SU-DHL-6 (cell line): ENCODE measurements at regions not wholly inside any gene's neighbourhood (a gene's known extent, or its start where the extent isn't known, plus 50 kb on each side); places are given as distances from the start of the nearest gene placed in this dataset.

Experiments
- H2AFZ ChIP-seq: fragments of 200-600 bp; sonication (generic); 2 replicates; pipeline ENCODE4 v1.6.1; 2014; ENCODE audit warnings: low read depth, mild to moderate bottlenecking, moderate library complexity, mixed read lengths, antibody characterized with exemption, low read length; ENCODE audit not compliant: severe bottlenecking
- H3F3A ChIP-seq: fragments of 200-600 bp; shearing (Covaris generic); 2 replicates; pipeline ENCODE4 v1.6.0; 2016; ENCODE audit warnings: antibody characterized with exemption, mild to moderate bottlenecking; ENCODE audit not compliant: insufficient read depth
- H3K27ac ChIP-seq: fragments of 200-600 bp; sonication (generic); 2 replicates; pipeline ENCODE4 v1.5.1; 2016; ENCODE audit warnings: low read depth, mild to moderate bottlenecking, low read length, moderate library complexity, mixed read lengths
- H3K27me3 ChIP-seq: fragments of 200-600 bp; sonication (generic), shearing (Covaris generic); 2 replicates; pipeline ENCODE4 v1.6.0; 2014; ENCODE audit warnings: mild to moderate bottlenecking, low read length
- H3K36me3 ChIP-seq: fragments of 200-600 bp; sonication (generic); 2 replicates; pipeline ENCODE4 v1.6.1; 2014; ENCODE audit warnings: mild to moderate bottlenecking, low read length, mixed read lengths
- H3K4me2 ChIP-seq: fragments of 300-600, 200-600 bp; shearing (Covaris generic), sonication (generic); 2 replicates; pipeline ENCODE4 v1.6.0; 2014; ENCODE audit warnings: low read length, low read depth, mild to moderate bottlenecking; ENCODE audit not compliant: poor library complexity, severe bottlenecking
- H3K4me3 ChIP-seq: fragments of 200-600 bp; sonication (generic); 2 replicates; pipeline ENCODE4 v1.5.1; 2014; ENCODE audit warnings: antibody characterized with exemption, low read length, mild to moderate bottlenecking, mixed read lengths; ENCODE audit not compliant: insufficient read depth, poor library complexity, severe bottlenecking
- H3K79me2 ChIP-seq: fragments of 200-600 bp; sonication (generic); 2 replicates; pipeline ENCODE4 v1.6.1; 2014; ENCODE audit warnings: mild to moderate bottlenecking, low read length, moderate library complexity; ENCODE audit not compliant: insufficient read depth
- H3K9ac ChIP-seq: fragments of 200-600 bp; sonication (generic); 2 replicates; pipeline ENCODE4 v1.7.0; 2014; ENCODE audit warnings: mild to moderate bottlenecking, low read length
- H3K9me2 ChIP-seq: fragments of 200-600 bp; sonication (generic); replicated peaks from 2 replicates; pipeline ENCODE4 v1.6.1; 2014; ENCODE audit warnings: low read length; ENCODE audit not compliant: insufficient read depth
- H3K9me3 ChIP-seq: fragments of 200-600 bp; sonication (generic); 2 replicates; pipeline ENCODE4 v1.6.1; 2014; ENCODE audit warnings: low read length, mixed read lengths; ENCODE audit not compliant: insufficient read depth
- H4K20me1 ChIP-seq: fragments of 200-600 bp; sonication (generic); 2 replicates; pipeline ENCODE4 v1.6.1; 2014; ENCODE audit warnings: low read depth, mild to moderate bottlenecking, antibody characterized with exemption, low read length, moderate library complexity, mixed read lengths
- CTCF ChIP-seq: fragments of 200-600 bp; sonication (generic); IDR thresholded peaks from one replicate; pipeline ENCODE4 v1.5.1; 2017; ENCODE audit warnings: antibody characterized with exemption, mild to moderate bottlenecking, low read length, moderate library complexity; ENCODE audit not compliant: insufficient read depth, poor library complexity, severe bottlenecking
- EZH2phosphoT487 ChIP-seq: fragments of 200-600 bp; sonication (generic), shearing (Covaris generic); conservative IDR thresholded peaks from 2 replicates; pipeline ENCODE4 v1.6.1; 2018; ENCODE audit warnings: mild to moderate bottlenecking, antibody characterized with exemption, low read length, moderate library complexity, mixed read lengths

GRCh38 chr9:21564175-21564574, 82.1 kb upstream of the IFNE start:
- Histone ChIP-seq H3F3A (no peaks in the 10 kb centered on the region), H3K9me3 (no peaks in the 10 kb centered on the region), H3K27me3 (no peaks in the 10 kb centered on the region), H3K9ac (no peak overlapping the region), H3K4me3 (no peak overlapping the region), H3K9me2 (no peaks in the 10 kb centered on the region), H3K27ac (no peak overlapping the region), H3K36me3 (no peaks in the 10 kb centered on the region), H3K4me2 (no peak overlapping the region), H3K79me2 (no peaks in the 10 kb centered on the region), H4K20me1 (no peaks in the 10 kb centered on the region), H2AFZ (no peak overlapping the region)
- TF ChIP-seq EZH2phosphoT487: no peak
- no peak for TF ChIP-seq CTCF

GRCh38 chr9:21565155-21565554, 83.0 kb upstream of the IFNE start:
- TF ChIP-seq EZH2phosphoT487: no peak
- Histone ChIP-seq H3K4me2 (no peak overlapping the region), H3F3A (no peaks in the 10 kb centered on the region), H3K9me2 (no peaks in the 10 kb centered on the region), H3K9me3 (no peaks in the 10 kb centered on the region), H3K27me3 (no peaks in the 10 kb centered on the region), H3K79me2 (no peaks in the 10 kb centered on the region), H3K4me3 (no peak overlapping the region), H2AFZ (no peak overlapping the region), H3K36me3 (no peaks in the 10 kb centered on the region), H4K20me1 (no peaks in the 10 kb centered on the region), H3K9ac (no peak overlapping the region), H3K27ac (no peak overlapping the region)

GRCh38 chr9:21567926-21568325, 85.8 kb upstream of the IFNE start:
- no peak overlapping the region for H2AFZ ChIP-seq

GRCh38 chr9:21568484-21568883, 86.4 kb upstream of the IFNE start:
- Histone ChIP-seq H3K9ac (no peak overlapping the region), H3F3A (no peaks in the 10 kb centered on the region), H3K9me2 (no peaks in the 10 kb centered on the region), H4K20me1 (no peaks in the 10 kb centered on the region), H3K79me2 (no peaks in the 10 kb centered on the region), H3K27ac (no peak overlapping the region), H3K4me2 (no peak overlapping the region), H3K27me3 (no peaks in the 10 kb centered on the region), H2AFZ (no peak overlapping the region), H3K4me3 (no peak overlapping the region), H3K9me3 (no peaks in the 10 kb centered on the region), H3K36me3 (no peaks in the 10 kb centered on the region)
- no peak for TF ChIP-seq CTCF
- TF ChIP-seq EZH2phosphoT487: no peak

More at GRCh38 chr9:21567926-21568325, 85.8 kb upstream of the IFNE start:
- no peak overlapping the region for H3K27ac ChIP-seq
- H4K20me1 ChIP-seq: no peaks in the 10 kb centered on the region
- TF ChIP-seq EZH2phosphoT487 (no peak), CTCF (no peak)
- no peak overlapping the region for H3K9ac ChIP-seq
- no peaks in the 10 kb centered on the region for H3F3A ChIP-seq
- no peaks in the 10 kb centered on the region for H3K27me3 ChIP-seq
- H3K4me3 ChIP-seq: no peak overlapping the region
- no peak overlapping the region for H3K4me2 ChIP-seq
- H3K36me3 ChIP-seq: no peaks in the 10 kb centered on the region
- no peaks in the 10 kb centered on the region for H3K9me3 ChIP-seq
- H3K79me2 ChIP-seq: no peaks in the 10 kb centered on the region
- H3K9me2 ChIP-seq: no peaks in the 10 kb centered on the region
